Left ventricle myocardium inferior (tissue), 1 donor: ENCODE measurements at regions not wholly inside any gene's neighbourhood (a gene's known extent, or its start where the extent isn't known, plus 50 kb on each side); places are given as distances from the start of the nearest gene placed in this dataset.
"Not testable (repeated sequence)": the region's sequence is repeated elsewhere in the genome, so short reads cannot be mapped to it uniquely, and the experiment has no call there.

Source experiments
- DNase-seq: peaks from one replicate; pipeline ENCODE4 v3.0.0-alpha.2; 2020
- H3K27ac ChIP-seq: fragments of 200-600 bp; replicated peaks from 2 replicates; pipeline ENCODE4 v1.8.0; 2021
- H3K27me3 ChIP-seq: fragments of 200-600 bp; 2 replicates; pipeline ENCODE4 v1.8.0; 2021; ENCODE audit warnings: low read depth
- H3K36me3 ChIP-seq: fragments of 200-600 bp; 2 replicates; pipeline ENCODE4 v1.8.0; 2021
- H3K4me1 ChIP-seq: fragments of 200-600 bp; 2 replicates; pipeline ENCODE4 v1.8.0; 2021
- H3K4me3 ChIP-seq: fragments of 200-600 bp; 2 replicates; pipeline ENCODE4 v1.8.0; 2021; ENCODE audit warnings: mild to moderate bottlenecking, moderate library complexity
- H3K9me3 ChIP-seq: fragments of 200-600 bp; replicated peaks from 2 replicates; pipeline ENCODE4 v1.8.0; 2021
- intact Hi-C: fragments of 100-400 bp; cut with micrococcal nuclease; formaldehyde crosslinking; loops from one replicate; pipeline ENCODE4 v1.11.0; 2022
- TF ChIP-seq, protein P1 (sequence below): fragments of 200-600 bp; IDR thresholded peaks from 2 replicates; pipeline ENCODE4 v1.8.0; 2021; ENCODE audit warnings: antibody characterized with exemption, mild to moderate bottlenecking, borderline replicate concordance
- donor health status: DM: no; HTN: yes; CAD: no; lungs with severe emphysema.

GRCh38 chr7:7018290-7018689, 164.1 kb upstream of the C1GALT1 start:
- no peaks in the 10 kb centered on the region for H3K4me1 ChIP-seq
- intact Hi-C loops, result no loop called here
- H3K27ac ChIP-seq, result no peak overlapping the region
- H3K4me3 ChIP-seq, result no peak overlapping the region
- H3K27me3 ChIP-seq, result peaks cover 10% of the 10 kb centered on the region
- TF ChIP-seq, protein P1, sequence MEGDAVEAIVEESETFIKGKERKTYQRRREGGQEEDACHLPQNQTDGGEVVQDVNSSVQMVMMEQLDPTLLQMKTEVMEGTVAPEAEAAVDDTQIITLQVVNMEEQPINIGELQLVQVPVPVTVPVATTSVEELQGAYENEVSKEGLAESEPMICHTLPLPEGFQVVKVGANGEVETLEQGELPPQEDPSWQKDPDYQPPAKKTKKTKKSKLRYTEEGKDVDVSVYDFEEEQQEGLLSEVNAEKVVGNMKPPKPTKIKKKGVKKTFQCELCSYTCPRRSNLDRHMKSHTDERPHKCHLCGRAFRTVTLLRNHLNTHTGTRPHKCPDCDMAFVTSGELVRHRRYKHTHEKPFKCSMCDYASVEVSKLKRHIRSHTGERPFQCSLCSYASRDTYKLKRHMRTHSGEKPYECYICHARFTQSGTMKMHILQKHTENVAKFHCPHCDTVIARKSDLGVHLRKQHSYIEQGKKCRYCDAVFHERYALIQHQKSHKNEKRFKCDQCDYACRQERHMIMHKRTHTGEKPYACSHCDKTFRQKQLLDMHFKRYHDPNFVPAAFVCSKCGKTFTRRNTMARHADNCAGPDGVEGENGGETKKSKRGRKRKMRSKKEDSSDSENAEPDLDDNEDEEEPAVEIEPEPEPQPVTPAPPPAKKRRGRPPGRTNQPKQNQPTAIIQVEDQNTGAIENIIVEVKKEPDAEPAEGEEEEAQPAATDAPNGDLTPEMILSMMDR, result no peak
- no peaks in the 10 kb centered on the region for H3K36me3 ChIP-seq
- no peak for DNase-seq
- no peaks in the 10 kb centered on the region for H3K9me3 ChIP-seq

DNA sequence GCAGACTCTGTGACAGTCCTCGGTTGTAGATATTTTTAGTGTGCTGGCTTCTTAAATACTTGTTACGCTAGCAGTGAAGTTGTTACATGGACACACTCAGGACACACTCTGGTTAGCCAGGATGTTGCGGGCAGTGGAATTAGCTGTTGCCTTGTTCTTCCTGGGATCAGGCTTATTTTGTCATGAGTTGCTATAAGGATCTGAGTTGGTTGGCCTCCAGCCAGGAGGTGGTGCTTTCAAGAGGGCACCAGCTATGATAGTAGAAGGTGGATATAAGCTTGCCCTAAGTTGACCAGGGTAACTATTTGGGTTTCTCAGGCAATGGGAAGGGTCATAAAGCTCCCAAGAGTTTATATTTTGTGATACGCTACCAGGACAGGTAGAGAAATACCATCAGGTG, 150.1 kb upstream of the C1GALT1 start:
- H3K4me1 ChIP-seq, result no peaks in the 10 kb centered on the region
- TF ChIP-seq, protein P1, result no peak

DNA sequence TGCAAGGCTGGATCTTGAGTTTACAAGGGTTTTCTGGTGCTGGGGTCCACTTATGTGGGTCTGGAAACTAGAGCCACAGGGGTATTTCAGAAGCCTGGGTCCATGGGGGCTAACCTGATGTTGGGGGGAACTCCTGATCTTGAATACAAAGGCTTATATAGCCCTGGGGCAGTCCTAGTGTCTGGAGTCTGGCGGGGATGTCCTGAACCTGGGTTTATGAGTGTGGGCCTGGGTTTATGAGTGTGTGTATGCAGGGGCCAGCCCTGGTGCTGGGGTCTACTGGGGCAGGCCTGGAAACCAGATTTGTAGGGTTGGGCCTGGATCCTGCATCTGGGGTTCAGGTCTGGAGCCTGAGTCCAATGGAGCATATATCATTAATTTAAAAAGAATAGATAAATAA, 146.5 kb upstream of the C1GALT1 start:
- intact Hi-C loops, result no loop called here
- H3K36me3 ChIP-seq, result no peaks in the 10 kb centered on the region
- DNase-seq, result no peak
- no peaks in the 10 kb centered on the region for H3K27me3 ChIP-seq
- no peak overlapping the region for H3K27ac ChIP-seq
- no peak overlapping the region for H3K4me3 ChIP-seq
- no peaks in the 10 kb centered on the region for H3K9me3 ChIP-seq
- no peaks in the 10 kb centered on the region for H3K4me1 ChIP-seq
- TF ChIP-seq, protein P1, result no peak

More for the DNA sequence above, 150.1 kb upstream of the C1GALT1 start:
- Histone ChIP-seq H3K36me3 (no peaks in the 10 kb centered on the region), H3K4me3 (no peak overlapping the region), H3K9me3 (peaks cover 20% of the 10 kb centered on the region), H3K27ac (no peak overlapping the region), H3K27me3 (no peaks in the 10 kb centered on the region)
- no peak for DNase-seq
- intact Hi-C loops, result no loop called here

DNA sequence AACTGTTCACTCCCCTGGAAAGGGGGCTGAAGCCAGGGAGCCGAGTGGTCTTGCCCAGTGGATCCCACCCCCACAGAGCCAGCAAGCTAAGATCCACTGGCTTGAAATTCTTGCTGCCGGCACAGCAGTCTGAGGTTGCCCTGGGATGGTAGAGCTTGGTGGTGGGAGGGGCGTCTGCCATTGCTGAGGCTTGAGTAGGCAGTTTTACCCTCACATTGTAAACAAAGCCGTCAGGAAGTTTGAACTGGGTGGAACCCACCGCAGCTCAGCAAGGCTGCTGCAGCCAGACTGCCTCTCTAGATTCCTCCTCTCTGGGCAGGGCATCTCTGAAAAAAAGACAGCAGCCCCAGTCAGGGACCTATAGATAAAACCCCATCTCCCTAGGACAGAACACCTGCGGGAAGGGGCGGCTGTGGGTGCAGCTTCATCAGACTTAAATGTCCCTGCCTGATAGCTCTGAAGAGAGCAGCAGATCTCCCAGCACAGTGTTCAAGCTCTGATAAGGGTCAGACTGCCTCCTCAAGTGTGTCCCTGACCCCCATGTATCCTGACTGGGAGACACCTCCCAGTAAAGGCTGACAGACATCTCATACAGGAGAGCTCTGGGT, 140.0 kb upstream of the C1GALT1 start:
- intact Hi-C loops, DNase-seq, H3K27ac ChIP-seq, H3K27me3 ChIP-seq, H3K4me1 ChIP-seq, H3K9me3 ChIP-seq, H3K4me3 ChIP-seq, H3K36me3 ChIP-seq: not testable (repeated sequence)

DNA sequence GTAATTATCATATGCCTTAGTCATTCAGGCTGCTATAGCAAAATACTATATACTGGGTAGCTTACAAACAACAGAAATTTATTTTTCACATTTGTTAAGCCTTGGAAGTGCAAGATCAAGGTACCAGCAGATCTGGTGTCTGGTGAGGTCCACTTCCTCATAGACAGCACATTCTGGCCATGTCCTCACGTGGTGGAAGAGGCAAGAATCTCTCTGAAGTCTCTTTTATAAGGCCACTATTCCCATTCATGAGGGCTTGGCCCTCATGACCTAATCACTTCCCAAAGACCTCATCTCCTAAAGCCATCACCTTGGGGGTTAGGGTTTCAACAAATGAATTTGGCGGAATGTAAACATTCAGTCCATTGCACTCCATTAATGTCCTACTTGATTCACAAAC, 137.5 kb upstream of the C1GALT1 start:
- H3K4me1 ChIP-seq, result no peaks in the 10 kb centered on the region
- TF ChIP-seq, protein P1, result no peak
- H3K36me3 ChIP-seq, result no peaks in the 10 kb centered on the region
- H3K27ac ChIP-seq, result no peak overlapping the region
- no peaks in the 10 kb centered on the region for H3K27me3 ChIP-seq
- intact Hi-C loops, result no loop called here
- no peak for DNase-seq
- no peak overlapping the region for H3K4me3 ChIP-seq
- no peaks in the 10 kb centered on the region for H3K9me3 ChIP-seq

GRCh38 chr7:7048213-7048612, 134.1 kb upstream of the C1GALT1 start:
- Histone ChIP-seq H3K27ac (no peak overlapping the region), H3K27me3 (no peaks in the 10 kb centered on the region), H3K4me3 (no peak overlapping the region), H3K36me3 (no peaks in the 10 kb centered on the region), H3K4me1 (no peaks in the 10 kb centered on the region), H3K9me3 (no peaks in the 10 kb centered on the region)
- DNase-seq, result no peak
- intact Hi-C loops, result no loop called here
- TF ChIP-seq, protein P1, result no peak
